ENCODE measurements at regions not wholly inside any gene's neighbourhood (a gene's known extent, or its start where the extent isn't known, plus 50 kb on each side); places are given as distances from the start of the nearest gene placed in this dataset.

- H3K9me3 Mint-ChIP-seq, result no peaks in the 10 kb centered on the region
- H3K27ac Mint-ChIP-seq, result no peak overlapping the region
- H3K4me3 Mint-ChIP-seq, result no peak overlapping the region
- H3K27me3 Mint-ChIP-seq (ENCODE audit: low read depth), result peaks cover 5% of the 10 kb centered on the region
- no peaks in the 10 kb centered on the region for H3K36me3 Mint-ChIP-seq
- DNase-seq (ENCODE audit: low spot score in 2 of 2, unreplicated experiment in 2 of 2), result no peak
- TF ChIP-seq CTCF (IDR thresholded peaks at IDR 0.05; ENCODE audit: unreplicated experiment), result no peak
- no peaks in the 10 kb centered on the region for H3K4me1 Mint-ChIP-seq
Measured at GRCh38 chr10:63773106-63773505, 251.9 kb downstream of the REEP3 start.

DNA sequence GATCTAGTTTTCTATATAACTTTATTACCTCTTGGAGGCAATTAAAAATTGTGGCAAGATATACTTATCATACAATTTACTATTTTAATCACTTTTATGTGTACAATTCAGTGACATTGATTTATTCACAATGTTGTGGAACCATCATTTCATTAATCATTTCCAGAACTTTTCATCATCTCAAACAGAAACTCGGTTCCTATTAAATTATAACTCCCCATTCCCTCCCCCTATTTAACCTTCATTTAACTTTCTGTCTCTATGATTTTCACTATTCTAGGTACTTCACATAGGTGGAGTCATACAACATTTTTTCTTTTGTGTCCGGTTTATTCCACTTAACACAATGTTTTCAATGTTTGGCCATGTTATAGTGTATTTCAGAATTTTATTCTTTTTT lies 252.8 kb downstream of the REEP3 start:
- DNase-seq (ENCODE audit: low spot score in 2 of 2, unreplicated experiment in 2 of 2), result no peak
- H3K27ac Mint-ChIP-seq, result no peak overlapping the region
- TF ChIP-seq CTCF (IDR thresholded peaks at IDR 0.05; ENCODE audit: unreplicated experiment), result no peak
- no peaks in the 10 kb centered on the region for H3K9me3 Mint-ChIP-seq
- H3K27me3 Mint-ChIP-seq (ENCODE audit: low read depth), result peaks cover 5% of the 10 kb centered on the region
- H3K4me3 Mint-ChIP-seq, result no peak overlapping the region
- no peaks in the 10 kb centered on the region for H3K4me1 Mint-ChIP-seq
- H3K36me3 Mint-ChIP-seq, result no peaks in the 10 kb centered on the region

- Mint-ChIP-seq H3K36me3 (no peaks in the 10 kb centered on the region), H3K27ac (no peak overlapping the region), H3K4me1 (no peaks in the 10 kb centered on the region), H3K4me3 (no peak overlapping the region), H3K27me3 (ENCODE audit: low read depth) (peaks cover 7% of the 10 kb centered on the region), H3K9me3 (no peaks in the 10 kb centered on the region)
- DNase-seq (ENCODE audit: low spot score in 2 of 2, unreplicated experiment in 2 of 2), result no peak
- TF ChIP-seq CTCF (IDR thresholded peaks at IDR 0.05; ENCODE audit: unreplicated experiment), result no peak
Measured at GRCh38 chr10:63780101-63780500, 258.9 kb downstream of the REEP3 start.

DNA sequence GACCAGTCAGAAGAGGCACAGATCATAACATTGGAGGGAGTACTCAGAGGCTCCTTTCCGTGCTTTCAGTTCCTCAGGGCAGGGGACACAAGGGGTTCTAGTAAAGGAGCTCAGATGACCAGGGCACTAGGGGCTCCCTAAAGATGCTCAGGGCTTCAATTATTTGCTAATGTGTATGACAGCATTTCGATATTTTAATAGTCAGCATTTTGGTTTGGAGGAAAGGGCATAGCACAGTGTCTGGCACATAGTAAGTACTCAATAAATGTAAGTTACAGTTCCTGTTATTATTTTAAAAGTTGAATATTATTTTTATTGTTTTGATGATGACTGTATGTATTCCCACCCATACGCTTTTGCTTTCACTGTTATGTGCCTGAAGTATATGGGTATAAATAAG lies 260.0 kb downstream of the REEP3 start:
- DNase-seq (ENCODE audit: low spot score in 2 of 2, unreplicated experiment in 2 of 2), result no peak
- no peak overlapping the region for H3K27ac Mint-ChIP-seq
- no peaks in the 10 kb centered on the region for H3K36me3 Mint-ChIP-seq
- no peak overlapping the region for H3K4me3 Mint-ChIP-seq
- H3K9me3 Mint-ChIP-seq, result no peaks in the 10 kb centered on the region
- peaks cover 10% of the 10 kb centered on the region for H3K27me3 Mint-ChIP-seq (ENCODE audit: low read depth)
- TF ChIP-seq CTCF (IDR thresholded peaks at IDR 0.05; ENCODE audit: unreplicated experiment), result no peak
- no peaks in the 10 kb centered on the region for H3K4me1 Mint-ChIP-seq

- no peaks in the 10 kb centered on the region for H3K4me1 Mint-ChIP-seq
- H3K27ac Mint-ChIP-seq, result no peak overlapping the region
- peaks cover 12% of the 10 kb centered on the region for H3K27me3 Mint-ChIP-seq (ENCODE audit: low read depth)
- no peak overlapping the region for H3K4me3 Mint-ChIP-seq
- no peaks in the 10 kb centered on the region for H3K9me3 Mint-ChIP-seq
- DNase-seq (ENCODE audit: low spot score in 2 of 2, unreplicated experiment in 2 of 2), result no peak
- H3K36me3 Mint-ChIP-seq, result no peaks in the 10 kb centered on the region
- TF ChIP-seq CTCF (IDR thresholded peaks at IDR 0.05; ENCODE audit: unreplicated experiment), result no peak
Measured at GRCh38 chr10:63783882-63784281, 262.7 kb downstream of the REEP3 start.

- H3K4me1 Mint-ChIP-seq, result no peaks in the 10 kb centered on the region
- H3K36me3 Mint-ChIP-seq, result no peaks in the 10 kb centered on the region
- DNase-seq (ENCODE audit: low spot score in 2 of 2, unreplicated experiment in 2 of 2), result no peak
- no peak for TF ChIP-seq CTCF (IDR thresholded peaks at IDR 0.05; ENCODE audit: unreplicated experiment)
- peaks cover 7% of the 10 kb centered on the region for H3K27me3 Mint-ChIP-seq (ENCODE audit: low read depth)
- no peak overlapping the region for H3K27ac Mint-ChIP-seq
- peaks cover 20% of the 10 kb centered on the region for H3K9me3 Mint-ChIP-seq
- H3K4me3 Mint-ChIP-seq, result no peak overlapping the region
Measured at GRCh38 chr10:63788152-63788821, 267.1 kb downstream of the REEP3 start.

Data from mesothelial cell of epicardium (in vitro differentiated cells).